ENCODE measurements at regions not wholly inside any gene's neighbourhood (a gene's known extent, or its start where the extent isn't known, plus 50 kb on each side); places are given as distances from the start of the nearest gene placed in this dataset.

GRCh38 chr2:55109219-55109891 is 59.1 kb upstream of the RTN4 start (continued):
- TF ChIP-seq ZBTB49 (CRISPR knock-in tag; IDR thresholded peaks at IDR 0.05; ENCODE audit: borderline replicate concordance) = no peak
- peak; percentile 79; the same call in 1 of the 2 replicates for TF ChIP-seq NFIC (IDR thresholded peaks at IDR 0.05; ENCODE audit: low read length)
- TF ChIP-seq ZNF276 (CRISPR knock-in tag; IDR thresholded peaks at IDR 0.05; ENCODE audit: low read depth) = no peak
- no peak for TF ChIP-seq TRIM22 (IDR thresholded peaks at IDR 0.05)
- TF ChIP-seq ZGPAT (CRISPR knock-in tag; IDR thresholded peaks at IDR 0.05) = peak; percentile 72; the same call in 1 of the 2 replicates
- TF ChIP-seq MTF2 (CRISPR knock-in tag; IDR thresholded peaks at IDR 0.05; ENCODE audit: borderline replicate concordance) = no peak
- TF ChIP-seq AKNA (CRISPR knock-in tag; IDR thresholded peaks at IDR 0.05; ENCODE audit: borderline replicate concordance) = no peak
- TF ChIP-seq ZNF232 (CRISPR knock-in tag; IDR thresholded peaks at IDR 0.05; ENCODE audit: borderline replicate concordance) = no peak
- TF ChIP-seq MEIS1 (CRISPR knock-in tag; IDR thresholded peaks at IDR 0.05; ENCODE audit: borderline replicate concordance) = no peak
- TF ChIP-seq U2AF1 (optimal IDR thresholded peaks at IDR 0.05; ENCODE audit: low read depth, low read length) = no peak
- TF ChIP-seq KDM1A (CRISPR knock-in tag; IDR thresholded peaks at IDR 0.05) = no peak
- TF ChIP-seq DNMT3B (CRISPR knock-in tag; conservative IDR thresholded peaks at IDR 0.05) = no peak
- no peak for TF ChIP-seq ZNF800 (CRISPR knock-in tag; IDR thresholded peaks at IDR 0.05)

Data from HepG2 (cell line).